ENCODE measurements at regions not wholly inside any gene's neighbourhood (a gene's known extent, or its start where the extent isn't known, plus 50 kb on each side); places are given as distances from the start of the nearest gene placed in this dataset.

GRCh38 chr15:60101416-60101815 is 97.3 kb downstream of the FOXB1 start:
- Histone ChIP-seq H3K27me3 (no peaks in the 10 kb centered on the region), H3K36me3 (ENCODE audit: low read depth, missing control alignments) (no peaks in the 10 kb centered on the region), H3K4me1 (no peaks in the 10 kb centered on the region), H3K9me3 (no peaks in the 10 kb centered on the region), H3K27ac (no peak overlapping the region), H3K4me3 (no peak overlapping the region)
- WGBS, 2 donors, result 52 to 61% methylated on average over 4 of the region's 4 CpGs
- TF ChIP-seq POLR2A (IDR thresholded peaks at IDR 0.05) (no peak), CTCF (IDR thresholded peaks at IDR 0.05) (no peak)
- intact Hi-C loops (cut with DNase I; ENCODE audit: low total_unique reads), result loop anchor here (10.0 kb wide), 1 partner anchor 57 kb away; no protein-coding TSS in a partner anchor
- DNase-seq, result no peak

- H3K4me1 ChIP-seq, result no peaks in the 10 kb centered on the region
- no peaks in the 10 kb centered on the region for H3K36me3 ChIP-seq (ENCODE audit: low read depth, missing control alignments)
- no peak overlapping the region for H3K4me3 ChIP-seq
- no peak for DNase-seq
- H3K27ac ChIP-seq, result no peak overlapping the region
- intact Hi-C loops (cut with DNase I; ENCODE audit: low total_unique reads), result loop anchor here (10.0 kb wide), 1 partner anchor 58 kb away; no protein-coding TSS in a partner anchor
- TF ChIP-seq POLR2A (IDR thresholded peaks at IDR 0.05) (no peak), CTCF (IDR thresholded peaks at IDR 0.05) (no peak)
- no peaks in the 10 kb centered on the region for H3K27me3 ChIP-seq
- no peaks in the 10 kb centered on the region for H3K9me3 ChIP-seq
Measured at GRCh38 chr15:60102748-60103147, 98.6 kb downstream of the FOXB1 start.

- 89 to 97% methylated on average over 5 of the region's 5 CpGs for WGBS, 2 donors
- DNase-seq, result no peak
- Histone ChIP-seq H3K4me3 (no peak overlapping the region), H3K9me3 (no peaks in the 10 kb centered on the region), H3K36me3 (ENCODE audit: low read depth, missing control alignments) (no peaks in the 10 kb centered on the region), H3K27me3 (no peaks in the 10 kb centered on the region), H3K4me1 (no peaks in the 10 kb centered on the region), H3K27ac (no peak overlapping the region)
- intact Hi-C loops (cut with DNase I; ENCODE audit: low total_unique reads), result no loop called here
- TF ChIP-seq POLR2A (IDR thresholded peaks at IDR 0.05), result no peak
- TF ChIP-seq CTCF (IDR thresholded peaks at IDR 0.05), result no peak
Measured at GRCh38 chr15:60110909-60111308, 106.8 kb downstream of the FOXB1 start.

- H3K27me3 ChIP-seq, result no peaks in the 10 kb centered on the region
- H3K9me3 ChIP-seq, result no peaks in the 10 kb centered on the region
- H3K4me1 ChIP-seq, result no peaks in the 10 kb centered on the region
- H3K4me3 ChIP-seq, result no peak overlapping the region
- H3K27ac ChIP-seq, result no peak overlapping the region
- WGBS, 2 donors, result 41 to 67% methylated on average over 9 of the region's 9 CpGs
- no peak for DNase-seq
- intact Hi-C loops (cut with DNase I; ENCODE audit: low total_unique reads), result no loop called here
- TF ChIP-seq POLR2A (IDR thresholded peaks at IDR 0.05) (no peak), CTCF (IDR thresholded peaks at IDR 0.05) (no peak)
- no peaks in the 10 kb centered on the region for H3K36me3 ChIP-seq (ENCODE audit: low read depth, missing control alignments)
Measured at GRCh38 chr15:60115579-60116380, 111.7 kb downstream of the FOXB1 start.

Measured in testis (tissue), 2 donors.